ENCODE measurements at regions not wholly inside any gene's neighbourhood (a gene's known extent, or its start where the extent isn't known, plus 50 kb on each side); places are given as distances from the start of the nearest gene placed in this dataset.

GRCh38 chr15:93553167-93553935, 464.3 kb upstream of the RGMA start:
- DNase-seq (ENCODE audit: low spot score): no peak

GRCh38 chr15:93543093-93543492, 454.1 kb upstream of the RGMA start:
- no peak for DNase-seq (ENCODE audit: low spot score)

GRCh38 chr15:93527374-93528050, 438.5 kb upstream of the RGMA start:
- DNase-seq (ENCODE audit: low spot score): no peak

- DNase-seq (ENCODE audit: low spot score): no peak
These were observed 435.4 kb upstream of the RGMA start for GRCh38 chr15:93524432-93524831.

GRCh38 chr15:93523481-93523880, 434.5 kb upstream of the RGMA start:
- DNase-seq (ENCODE audit: low spot score): no peak

- DNase-seq (ENCODE audit: low spot score): no peak
These were observed 431.2 kb upstream of the RGMA start for GRCh38 chr15:93520206-93520605.

- no peak for DNase-seq (ENCODE audit: low spot score)
These were observed 430.6 kb upstream of the RGMA start for GRCh38 chr15:93519599-93519998.

- DNase-seq (ENCODE audit: low spot score): no peak
These were observed 428.2 kb upstream of the RGMA start for GRCh38 chr15:93517176-93517575.

- DNase-seq (ENCODE audit: low spot score): no peak
These were observed 426.4 kb upstream of the RGMA start for GRCh38 chr15:93515256-93516051.

GRCh38 chr15:93506646-93507045, 417.6 kb upstream of the RGMA start:
- DNase-seq (ENCODE audit: low spot score): no peak

- no peak for DNase-seq (ENCODE audit: low spot score)
These were observed 416.5 kb upstream of the RGMA start for GRCh38 chr15:93505506-93505905.

GRCh38 chr15:93501946-93502345, 412.9 kb upstream of the RGMA start:
- DNase-seq (ENCODE audit: low spot score): no peak

GRCh38 chr15:93500155-93500554, 411.1 kb upstream of the RGMA start:
- no peak for DNase-seq (ENCODE audit: low spot score)

- no peak for DNase-seq (ENCODE audit: low spot score)
These were observed 408.3 kb upstream of the RGMA start for GRCh38 chr15:93497291-93497690.

GRCh38 chr15:93496888-93497287, 407.9 kb upstream of the RGMA start:
- no peak for DNase-seq (ENCODE audit: low spot score)

GRCh38 chr15:93495799-93496637, 407.0 kb upstream of the RGMA start:
- DNase-seq (ENCODE audit: low spot score): no peak

GRCh38 chr15:93493172-93493571, 404.2 kb upstream of the RGMA start:
- DNase-seq (ENCODE audit: low spot score): no peak

GRCh38 chr15:93491291-93491690, 402.3 kb upstream of the RGMA start:
- no peak for DNase-seq (ENCODE audit: low spot score)

GRCh38 chr15:93488296-93488713, 399.3 kb upstream of the RGMA start:
- DNase-seq (ENCODE audit: low spot score): no peak

GRCh38 chr15:93486407-93487117, 397.6 kb upstream of the RGMA start:
- DNase-seq (ENCODE audit: low spot score): no peak

Measured in cerebellar cortex (tissue), 1 donor.